ENCODE measurements at regions not wholly inside any gene's neighbourhood (a gene's known extent, or its start where the extent isn't known, plus 50 kb on each side); places are given as distances from the start of the nearest gene placed in this dataset.
"Not testable (repeated sequence)": the region's sequence is repeated elsewhere in the genome, so short reads cannot be mapped to it uniquely, and the experiment has no call there.

DNA sequence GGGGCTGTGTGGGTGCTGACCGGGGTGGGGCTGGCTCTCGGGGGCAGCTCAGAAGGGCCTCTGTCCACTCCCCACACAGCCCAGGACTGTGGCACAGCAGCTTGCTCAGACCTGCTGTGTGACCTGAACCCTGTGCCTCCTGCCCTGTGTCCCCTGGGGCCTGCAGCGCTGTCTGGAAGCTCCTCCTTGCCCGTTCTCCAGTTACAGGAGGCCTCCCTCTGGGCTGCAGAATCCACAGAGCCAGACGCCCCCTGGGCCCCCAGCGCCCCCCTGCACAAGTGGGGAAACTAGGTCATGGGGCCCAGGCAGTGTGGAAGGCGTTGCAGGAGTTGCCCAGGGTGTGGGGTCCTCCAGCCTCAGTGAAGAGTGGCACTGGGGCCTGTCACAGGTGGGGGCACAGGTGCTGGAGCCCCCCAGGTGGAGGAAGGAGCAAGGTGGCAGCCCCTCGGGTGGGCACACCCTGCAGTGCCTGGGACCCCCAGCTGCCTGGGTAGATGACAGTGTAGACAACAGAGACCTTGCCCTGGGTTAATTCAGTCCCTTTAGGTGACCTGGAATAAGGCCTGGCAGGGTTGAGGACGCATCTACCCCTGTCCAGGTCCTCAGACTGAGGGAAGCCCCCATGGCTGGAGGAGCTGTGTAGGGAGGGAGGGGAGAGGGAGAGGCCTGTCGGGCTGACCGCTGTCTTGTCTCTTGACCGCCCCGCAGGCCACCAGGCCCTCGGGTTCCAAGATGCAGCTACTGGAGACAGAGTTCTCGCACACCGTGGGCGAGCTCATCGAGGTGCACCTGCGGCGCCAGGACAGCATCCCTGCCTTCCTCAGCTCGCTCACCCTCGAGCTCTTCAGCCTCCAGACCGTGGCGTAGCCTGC is 120.2 kb downstream of the IGLL1 start:
- DNase-seq: not testable (repeated sequence)

DNA sequence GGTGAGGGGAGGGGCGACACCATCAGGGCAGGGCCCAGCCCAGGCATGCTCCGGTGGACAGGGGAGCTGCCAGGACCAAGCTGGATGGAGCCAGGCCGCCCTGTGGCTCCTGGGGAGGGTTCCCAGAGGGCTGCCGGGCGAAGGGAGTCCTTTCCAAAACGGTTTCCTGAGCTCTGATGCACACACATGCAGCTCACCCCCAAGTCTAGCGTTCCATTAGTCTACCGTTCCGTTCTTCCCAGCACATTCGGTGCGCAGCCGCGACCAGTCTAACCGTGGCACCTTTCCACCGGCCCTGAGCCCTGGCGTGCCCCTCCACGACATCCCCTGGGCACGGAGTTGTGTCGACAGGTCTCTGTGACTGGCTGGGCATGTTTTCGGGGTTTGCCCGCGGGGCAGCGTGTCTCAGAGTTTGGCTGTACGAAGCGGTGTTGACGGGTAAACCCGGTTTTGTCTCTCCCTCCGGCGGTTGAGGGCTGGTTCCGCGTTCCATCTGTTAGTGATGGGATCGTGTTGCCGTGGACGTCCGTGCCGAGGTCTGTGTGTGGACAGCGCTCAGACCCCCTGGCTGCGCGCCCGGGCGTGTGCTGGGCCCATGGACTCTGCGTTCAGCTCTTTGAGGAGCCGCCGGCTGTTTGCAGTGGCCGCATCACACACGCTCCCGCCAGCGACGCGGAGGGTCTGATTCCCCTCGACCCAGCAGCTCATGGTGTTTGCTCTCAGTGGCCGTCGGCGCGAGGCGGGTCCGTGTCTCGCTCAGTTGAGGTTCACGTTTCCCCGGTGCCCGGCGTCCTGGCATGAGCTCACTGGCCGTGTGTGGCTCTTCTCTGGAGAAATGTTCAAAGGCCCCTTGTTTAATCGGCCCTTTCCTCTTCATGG is 121.2 kb downstream of the IGLL1 start:
- DNase-seq: no peak

DNA sequence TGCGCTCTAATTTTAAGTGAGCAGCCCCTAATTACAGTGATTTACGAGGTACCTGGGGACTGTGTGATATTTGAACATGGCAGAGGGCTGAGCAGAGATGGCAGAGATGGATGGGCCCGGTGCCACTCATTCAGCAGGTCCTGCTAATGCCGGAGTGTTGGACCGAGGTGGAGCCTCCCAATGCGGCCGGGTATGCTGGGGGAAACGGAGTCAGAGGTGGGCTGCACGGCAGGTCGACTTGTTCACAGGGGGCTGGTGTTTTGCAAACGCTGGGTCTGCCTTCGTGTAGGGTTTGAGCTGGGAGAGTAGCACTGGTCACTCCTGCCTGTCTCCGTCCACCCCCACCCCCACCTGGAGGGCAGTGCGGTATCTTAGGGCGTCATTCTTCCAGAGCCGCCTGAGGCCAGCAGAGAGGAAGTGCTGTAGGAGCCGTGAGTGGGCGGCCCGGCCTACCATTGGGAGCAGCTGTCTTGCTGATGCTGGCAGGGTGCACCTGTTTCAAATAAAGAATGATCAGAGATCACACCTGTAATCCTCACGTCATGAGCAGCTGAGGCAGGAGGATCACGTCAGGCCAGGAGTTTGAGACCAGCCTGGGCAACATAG is 122.6 kb downstream of the IGLL1 start:
- no peak for DNase-seq

DNA sequence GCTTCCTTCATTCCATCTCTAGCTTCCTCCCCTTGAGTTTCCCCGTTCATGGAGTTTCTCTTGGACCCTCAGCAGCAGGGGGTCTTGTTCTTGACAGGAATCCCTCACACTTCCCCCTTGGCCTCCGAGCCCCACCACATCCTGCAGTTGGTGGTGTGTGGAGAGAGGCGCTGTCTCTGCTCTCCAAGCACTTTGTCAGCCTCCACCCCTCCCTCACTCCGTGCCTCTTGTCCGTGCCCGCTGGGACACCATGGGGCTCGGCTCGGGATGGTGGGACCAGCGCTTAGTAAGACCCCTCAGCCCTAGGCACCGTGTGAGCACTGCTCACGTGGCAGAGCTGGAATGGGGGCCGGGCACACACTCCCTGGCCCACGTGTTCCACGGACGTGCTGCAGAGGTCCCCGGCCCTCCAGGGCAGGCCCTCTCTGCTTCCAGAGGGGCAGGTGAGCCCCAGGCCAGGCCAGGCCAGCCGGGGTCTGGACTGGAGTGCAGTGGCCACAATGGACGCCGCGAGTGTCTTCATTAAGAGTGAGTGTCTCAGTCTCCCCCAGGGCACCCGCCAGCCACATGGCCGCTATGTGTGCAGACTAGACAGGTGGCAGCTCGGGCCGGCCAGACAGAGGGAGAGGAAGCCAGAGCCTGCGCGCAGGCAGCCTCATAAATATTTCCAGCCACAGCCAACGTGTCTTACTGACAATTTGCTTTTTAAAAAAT is 123.3 kb downstream of the IGLL1 start:
- DNase-seq: not testable (repeated sequence)

DNA sequence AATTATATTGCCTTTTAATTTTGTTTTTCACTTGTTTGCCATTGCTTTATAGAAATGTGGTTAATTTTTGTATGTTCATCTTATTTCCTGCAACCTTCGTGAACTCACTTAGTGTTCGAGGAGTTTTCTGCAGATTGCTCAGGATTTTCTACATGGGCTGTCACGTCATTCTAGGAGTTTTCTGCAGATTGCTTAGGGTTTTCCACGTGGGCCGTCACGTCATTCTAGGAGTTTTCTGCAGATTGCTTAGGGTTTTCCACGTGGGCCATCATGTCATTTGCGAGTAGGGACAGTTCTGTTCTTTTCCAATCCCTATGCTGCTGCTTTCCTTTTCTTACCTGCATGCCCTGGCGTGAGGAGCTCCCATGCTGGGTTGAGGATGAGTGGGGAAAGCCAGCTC is 125.7 kb downstream of the IGLL1 start:
- DNase-seq: not testable (repeated sequence)

DNA sequence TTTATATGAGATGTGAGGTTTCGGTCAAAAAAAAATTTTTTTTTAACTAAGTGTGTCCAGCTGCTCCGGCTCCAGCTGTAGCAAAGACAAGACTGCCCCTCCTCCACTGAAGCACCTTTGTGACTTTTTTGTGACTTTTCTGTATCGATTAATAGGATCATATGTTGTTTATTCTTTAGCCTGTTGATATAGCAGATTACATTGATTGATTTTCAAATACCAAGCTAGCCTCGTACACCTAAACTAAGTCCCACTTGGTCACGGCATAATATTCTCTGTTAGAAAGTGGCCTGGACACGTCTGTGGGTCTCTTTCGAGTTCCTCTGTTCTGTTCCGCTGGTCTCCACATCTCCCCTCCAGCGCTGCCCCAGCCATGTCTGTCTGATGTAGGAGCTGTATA is 126.8 kb downstream of the IGLL1 start:
- no peak for DNase-seq

DNA sequence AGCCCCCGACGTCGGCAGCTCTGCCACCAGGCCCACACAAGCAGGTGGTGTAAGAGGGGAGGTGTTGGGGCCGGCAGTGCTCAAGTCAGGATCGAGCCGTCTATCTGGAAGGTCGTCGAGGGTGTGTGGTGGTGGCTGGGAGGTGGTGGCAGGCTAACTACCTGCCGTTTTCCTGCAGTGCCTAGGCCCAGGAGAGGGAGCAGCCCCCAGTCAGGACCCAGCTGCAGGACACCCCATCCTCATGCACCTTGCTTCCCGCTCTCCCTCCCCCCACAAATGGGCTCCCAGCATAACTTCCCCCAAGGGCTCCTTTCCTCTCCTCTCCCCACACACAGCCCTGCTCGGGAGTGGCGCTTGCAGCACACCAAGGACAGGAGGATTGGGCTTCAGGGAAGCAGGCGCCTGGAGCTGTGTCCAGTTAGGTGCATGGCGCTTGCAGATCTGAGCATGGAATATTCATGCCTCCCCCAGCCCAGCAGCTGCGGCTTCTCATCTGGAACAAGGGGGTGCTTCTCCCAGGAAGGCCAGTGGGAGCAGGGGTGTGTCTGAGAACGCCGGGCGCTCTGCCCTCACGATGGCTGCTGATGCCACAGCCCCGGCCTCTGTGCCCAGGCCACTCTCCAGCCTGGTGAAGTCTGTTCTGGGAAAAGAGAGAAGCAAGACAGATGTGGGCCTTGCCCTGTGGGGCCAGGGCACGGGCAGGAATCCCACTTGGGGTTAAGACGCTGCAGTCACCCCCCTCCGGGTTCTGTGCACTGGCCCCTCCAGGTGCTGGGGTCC is 127.7 kb downstream of the IGLL1 start:
- DNase-seq: no peak

DNA sequence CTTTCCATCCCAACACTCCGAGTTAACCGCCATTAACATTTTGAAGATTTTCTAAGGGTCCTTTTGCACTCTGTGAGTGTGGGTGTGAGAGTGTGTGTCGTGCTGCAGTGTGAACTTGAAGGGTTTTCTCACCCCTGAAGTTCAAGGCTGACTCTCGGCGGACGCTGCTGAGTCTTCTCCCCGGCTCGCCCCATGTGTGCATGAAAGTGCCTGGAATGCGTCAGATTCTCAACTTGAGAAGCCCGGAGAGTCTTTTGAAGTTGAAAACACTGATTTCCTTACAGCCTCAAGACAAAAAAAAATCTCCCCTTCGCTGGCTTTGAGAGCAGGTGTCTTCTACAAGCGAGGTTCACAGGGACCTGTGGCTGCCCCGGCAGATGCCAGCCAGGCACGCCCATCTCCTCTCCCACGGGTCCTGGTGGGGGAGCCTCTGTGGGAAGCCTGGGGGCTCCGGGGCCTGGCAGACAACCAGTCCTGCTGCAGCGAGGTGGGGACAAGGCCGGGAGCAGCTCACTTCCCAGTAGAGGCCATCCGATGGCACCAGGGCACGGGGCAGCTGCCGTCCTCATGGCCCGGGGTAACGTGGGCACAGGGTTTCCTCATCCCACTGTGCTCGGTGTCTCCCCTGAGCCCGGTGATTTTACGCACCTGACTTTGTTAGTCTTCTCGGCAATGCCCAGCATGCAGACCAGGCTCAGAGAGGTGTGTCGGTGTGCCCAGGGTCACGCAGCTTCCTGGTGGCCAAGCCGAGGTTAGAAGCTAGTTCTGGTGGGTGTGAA is 128.4 kb downstream of the IGLL1 start:
- DNase-seq: not testable (repeated sequence)

DNA sequence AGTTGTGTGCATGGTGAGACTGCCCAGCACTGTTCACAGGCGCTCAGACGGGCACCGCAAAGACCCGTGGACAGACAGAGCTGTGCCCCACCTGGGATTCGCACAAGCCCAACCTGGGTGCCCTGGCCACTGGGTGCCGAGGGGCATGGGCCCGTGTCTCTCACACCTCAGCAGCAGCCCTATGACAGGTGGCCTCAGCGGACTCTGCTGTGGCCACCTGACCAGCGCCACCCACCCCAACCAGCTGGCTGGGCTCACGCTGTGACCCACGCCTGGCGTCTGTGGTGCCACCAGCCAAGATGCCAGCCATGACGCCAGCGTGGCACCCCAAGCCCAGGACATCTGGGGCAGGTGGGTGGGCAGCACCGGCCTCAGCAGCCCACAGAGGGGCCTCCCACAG is 129.3 kb downstream of the IGLL1 start:
- DNase-seq: not testable (repeated sequence)

DNA sequence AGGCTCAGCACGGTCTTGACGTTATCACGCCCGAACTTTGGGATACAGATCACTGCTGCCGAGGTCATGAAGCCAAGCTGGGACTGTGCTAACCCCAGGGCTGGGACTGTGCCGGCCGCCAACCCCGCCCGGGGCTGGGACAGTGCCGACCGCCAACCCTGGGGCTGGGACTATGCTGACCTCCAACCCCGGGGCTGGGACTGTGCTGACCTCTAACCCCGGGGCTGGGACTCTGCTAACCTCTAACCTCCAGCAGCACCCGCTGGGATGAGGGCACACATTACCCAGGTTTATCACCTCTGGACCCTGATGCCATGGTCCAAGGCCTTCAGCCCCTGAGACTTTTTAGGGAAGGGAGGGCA is 129.7 kb downstream of the IGLL1 start:
- DNase-seq: no peak

DNA sequence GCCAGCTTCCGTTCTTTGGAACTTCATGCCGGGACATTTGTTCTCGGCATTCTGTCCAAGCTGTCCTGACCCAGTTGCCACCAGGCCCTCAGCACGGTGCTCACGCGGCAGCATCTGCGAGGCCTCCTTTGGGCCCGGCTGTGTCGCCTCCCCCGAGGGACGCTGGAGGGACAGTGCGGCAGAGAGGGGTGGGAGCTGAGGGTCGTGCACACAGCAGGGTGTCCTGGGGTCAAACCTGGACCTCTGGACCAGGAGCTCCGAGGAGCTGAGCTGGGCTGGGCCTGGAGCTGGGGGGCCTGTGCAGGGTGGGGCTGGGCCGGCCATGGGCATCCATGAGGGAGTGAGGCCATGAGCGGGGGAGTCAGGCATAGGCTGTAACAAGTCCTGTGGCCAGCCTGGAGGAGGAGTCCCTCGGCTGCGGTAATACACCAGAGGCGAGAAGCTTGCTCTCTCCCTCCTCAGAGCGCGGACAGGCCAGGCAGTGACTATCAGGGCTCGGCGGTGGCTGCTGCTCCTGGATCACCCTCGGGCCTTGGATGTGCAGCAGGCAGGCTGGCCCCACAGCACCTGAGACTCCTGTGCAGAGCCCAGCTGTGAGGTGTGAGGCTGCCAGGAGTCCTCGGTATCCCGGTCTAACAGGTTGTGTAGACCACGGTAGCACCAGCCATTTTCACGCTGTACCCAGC is 130.2 kb downstream of the IGLL1 start:
- DNase-seq: not testable (repeated sequence)

DNA sequence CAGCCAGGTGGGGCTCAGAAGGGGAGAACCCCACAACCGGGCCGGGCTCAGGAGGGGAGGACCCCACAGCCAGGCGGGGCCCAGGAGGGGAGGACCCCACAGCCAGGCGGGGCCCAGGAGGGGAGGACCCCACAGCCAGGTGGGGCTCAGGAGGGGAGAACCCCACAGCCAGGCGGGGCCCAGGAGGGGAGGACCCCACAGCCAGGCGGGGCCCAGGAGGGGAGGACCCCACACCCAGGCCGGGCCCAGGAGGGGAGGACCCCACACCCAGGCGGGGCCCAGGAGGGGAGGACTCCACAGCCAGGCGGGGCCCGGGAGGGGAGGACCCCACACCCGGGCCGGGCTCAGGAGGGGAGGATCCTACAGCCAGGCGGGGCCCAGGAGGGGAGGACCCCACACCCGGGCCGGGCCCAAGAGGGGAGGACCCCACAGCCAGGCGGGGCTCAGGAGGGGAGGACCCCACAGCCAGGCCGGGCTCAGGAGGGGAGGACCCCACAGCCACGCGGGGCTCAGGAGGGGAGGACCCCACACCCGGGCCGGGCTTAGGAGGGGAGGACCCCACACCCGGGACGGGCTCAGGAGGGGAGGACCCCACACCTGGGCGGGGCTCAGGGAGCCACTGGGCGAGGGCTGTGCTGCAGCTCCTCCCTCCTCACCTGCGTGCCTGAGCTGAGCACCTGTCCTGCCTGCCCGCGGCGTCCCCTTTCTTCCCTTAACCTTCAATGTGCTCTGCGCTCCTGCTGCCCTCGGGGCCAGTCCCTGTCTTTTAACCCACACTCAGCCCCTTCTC is 131.4 kb downstream of the IGLL1 start:
- not testable (repeated sequence) for DNase-seq

DNA sequence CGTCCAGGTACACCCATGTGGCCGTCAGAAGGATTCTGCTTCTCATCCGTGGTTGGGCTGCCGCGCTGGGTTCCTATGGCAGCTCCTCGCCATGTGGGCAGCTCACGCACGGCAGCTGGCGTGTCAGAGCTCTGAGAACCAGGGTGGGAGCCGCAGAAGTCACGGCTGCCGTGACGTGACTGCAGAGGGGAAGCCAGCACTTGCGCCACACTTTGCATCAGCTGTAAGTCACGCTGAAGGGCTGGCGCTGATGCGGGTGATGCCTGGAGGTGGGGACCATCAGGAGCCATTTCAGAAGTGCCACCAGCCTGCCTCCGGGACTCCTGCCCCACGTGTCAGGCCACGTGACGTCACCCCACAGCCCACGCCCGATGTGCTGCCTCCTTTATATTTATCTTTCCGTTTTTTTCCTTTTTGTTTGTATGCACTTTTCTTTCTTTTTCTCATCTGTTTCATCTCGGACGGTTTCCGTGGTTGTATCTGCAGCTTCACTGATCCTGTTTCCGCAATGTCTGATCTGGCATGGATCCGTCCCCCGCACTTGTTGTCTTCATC is 133.2 kb downstream of the IGLL1 start:
- DNase-seq: no peak

DNA sequence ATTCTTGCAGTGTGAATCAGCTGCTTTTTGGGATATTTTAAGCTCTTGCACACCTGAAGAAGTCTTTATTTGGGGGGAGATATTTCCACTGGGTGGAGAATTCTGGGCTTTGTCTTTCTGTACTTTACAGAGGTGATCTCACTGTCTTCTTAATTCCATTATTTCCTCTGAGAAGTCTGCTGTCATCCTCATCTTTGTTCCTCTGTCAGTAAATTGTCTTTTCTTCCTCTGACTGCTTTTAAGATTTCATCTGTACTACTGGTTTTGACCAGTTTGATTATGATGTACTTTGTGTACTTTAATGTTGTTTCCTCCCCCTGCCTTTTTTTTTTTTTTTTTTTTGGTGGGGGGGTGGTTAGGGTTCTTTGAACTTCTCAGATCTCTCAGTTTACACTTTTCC is 133.9 kb downstream of the IGLL1 start:
- DNase-seq: not testable (repeated sequence)

DNA sequence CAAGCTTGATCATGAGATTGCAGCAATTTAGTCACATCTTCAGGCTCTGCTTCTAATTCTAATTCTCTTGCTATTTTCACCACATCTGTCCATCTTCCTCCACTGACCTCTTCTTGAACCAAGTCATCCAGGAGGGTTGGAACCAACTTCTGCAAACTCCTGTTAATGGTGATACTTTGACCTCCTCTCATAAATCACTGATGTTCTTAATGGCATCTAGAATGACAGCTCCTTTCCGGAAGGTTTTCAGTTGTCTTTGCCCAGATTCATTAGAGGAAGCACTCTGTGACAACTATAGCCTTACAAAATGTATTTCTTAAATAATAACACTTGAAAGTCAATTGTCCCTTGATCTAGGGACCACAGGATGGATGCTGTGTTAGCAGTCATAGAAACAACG is 136.2 kb downstream of the IGLL1 start:
- not testable (repeated sequence) for DNase-seq

DNA sequence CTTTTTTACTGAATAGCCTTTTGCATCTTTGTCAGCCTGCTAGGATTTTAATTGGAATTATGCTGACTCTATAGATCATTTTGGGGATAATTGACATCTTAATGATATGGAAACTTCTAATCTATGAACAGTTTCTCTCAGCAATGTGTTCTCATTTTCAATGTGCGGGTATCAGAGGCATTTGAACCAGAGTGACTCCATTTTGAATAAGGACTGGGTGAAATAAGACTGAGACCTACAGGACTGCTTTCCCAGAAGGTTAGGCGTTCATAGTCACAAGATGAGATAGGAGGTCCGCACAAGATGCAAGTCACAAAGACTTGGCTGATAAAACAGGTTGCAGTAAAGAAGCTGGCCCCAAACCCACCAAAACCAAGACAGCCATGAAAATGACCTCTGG is 140.5 kb downstream of the IGLL1 start:
- DNase-seq: not testable (repeated sequence)

DNA sequence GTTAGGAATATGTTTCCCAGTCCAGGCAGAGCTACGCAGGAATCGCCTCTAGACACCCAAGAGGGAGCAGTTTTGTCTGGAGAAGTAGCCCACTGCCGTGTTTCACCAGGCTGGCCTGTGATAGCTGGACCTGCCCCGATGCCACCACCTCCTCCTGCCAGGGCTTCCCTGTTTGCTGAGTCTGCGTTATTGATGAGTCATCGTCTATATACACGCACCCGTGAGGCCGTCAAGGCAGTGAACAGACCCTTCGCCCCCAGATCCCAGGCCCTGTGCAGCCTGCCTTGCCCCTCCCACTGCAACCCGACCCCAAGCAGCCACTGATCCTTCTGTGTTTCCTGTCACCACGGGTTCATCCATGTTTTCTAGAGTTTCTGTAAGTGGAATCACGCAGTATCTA is 141.9 kb downstream of the IGLL1 start:
- DNase-seq: no peak

DNA sequence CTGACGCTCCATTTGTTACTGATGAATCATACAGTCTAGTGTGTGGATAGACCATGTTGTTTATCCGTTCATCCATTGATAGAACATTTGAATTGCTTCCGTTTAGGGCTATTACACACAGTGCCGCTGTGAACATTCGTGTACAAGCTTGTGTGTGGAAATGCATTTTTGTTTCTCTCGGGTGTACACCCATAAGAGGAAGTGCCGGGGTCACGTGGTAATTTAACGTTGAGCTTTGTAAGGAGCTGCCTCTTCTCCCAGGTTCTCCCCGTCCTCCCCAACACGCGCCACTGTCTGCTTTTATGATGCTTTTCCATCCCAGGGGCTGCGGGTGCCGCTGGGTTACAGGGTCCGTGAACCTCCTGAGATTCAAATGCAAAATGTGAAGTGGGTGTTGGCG is 142.3 kb downstream of the IGLL1 start:
- DNase-seq: no peak

DNA sequence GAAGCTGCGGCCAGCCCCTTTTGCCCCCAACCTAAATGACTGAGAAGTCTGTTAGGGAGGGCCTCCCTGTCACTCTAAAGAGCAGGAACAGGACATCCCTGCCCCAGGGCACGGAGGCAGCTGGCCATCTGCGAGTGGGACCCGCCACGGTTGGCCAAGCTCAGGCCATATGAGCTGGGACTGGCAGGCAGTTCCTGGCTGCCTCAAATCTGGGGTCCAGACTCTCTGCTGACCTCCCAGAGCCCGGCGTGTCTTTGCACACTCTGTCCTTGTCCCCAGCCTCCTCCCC is 143.0 kb downstream of the IGLL1 start:
- not testable (repeated sequence) for DNase-seq
